ENCODE measurements at regions not wholly inside any gene's neighbourhood (a gene's known extent, or its start where the extent isn't known, plus 50 kb on each side); places are given as distances from the start of the nearest gene placed in this dataset.

- no peak overlapping the region for H2BK5ac ChIP-seq (ENCODE audit: low read length)
- H3K79me2 ChIP-seq (ENCODE audit: control insufficient read depth, insufficient read depth, low read length): no peaks in the 10 kb centered on the region
- no peaks in the 10 kb centered on the region for H3K4me1 ChIP-seq (ENCODE audit: control insufficient read depth, low read depth, low read length)
- no peak overlapping the region for H2BK120ac ChIP-seq (ENCODE audit: low read depth, low read length)
- H3K27ac ChIP-seq (ENCODE audit: low read depth, low read length): no peak overlapping the region
- no peak overlapping the region for H3K4ac ChIP-seq (ENCODE audit: low read depth, low read length)
- no peak overlapping the region for H2BK15ac ChIP-seq (replicated peaks; ENCODE audit: low read depth)
- no peak overlapping the region for H3K4me3 ChIP-seq (ENCODE audit: low read length)
- no peak overlapping the region for H4K8ac ChIP-seq (ENCODE audit: low read depth, low read length)
- DNase-seq: peak; percentile 45
- H3K9ac ChIP-seq (ENCODE audit: low read length): no peak overlapping the region
- no peak overlapping the region for H2AK5ac ChIP-seq (ENCODE audit: low read length)
- H3K56ac ChIP-seq (ENCODE audit: low read length): no peak overlapping the region
- H3K79me1 ChIP-seq (ENCODE audit: low read length): no peaks in the 10 kb centered on the region
- H3K27me3 ChIP-seq (ENCODE audit: insufficient read depth, low read length, poor library complexity): no peaks in the 10 kb centered on the region
- no peak overlapping the region for H4K5ac ChIP-seq (ENCODE audit: low read length)
- no peak overlapping the region for H3K23ac ChIP-seq (ENCODE audit: low read length)
- H3K4me2 ChIP-seq (ENCODE audit: low read length): no peak overlapping the region
- H3K36me3 ChIP-seq (ENCODE audit: control insufficient read depth, insufficient read depth, low read length): no peaks in the 10 kb centered on the region
- no peak overlapping the region for H3K18ac ChIP-seq (ENCODE audit: low read length)
These were observed 490.0 kb downstream of the TXNL1 start for GRCh38 chr18:56148373-56148772.

- H3K27me3 ChIP-seq (ENCODE audit: insufficient read depth, low read length, poor library complexity): no peaks in the 10 kb centered on the region
- H3K79me2 ChIP-seq (ENCODE audit: control insufficient read depth, insufficient read depth, low read length): no peaks in the 10 kb centered on the region
- no peak overlapping the region for H2BK15ac ChIP-seq (replicated peaks; ENCODE audit: low read depth)
- H3K4me1 ChIP-seq (ENCODE audit: control insufficient read depth, low read depth, low read length): no peaks in the 10 kb centered on the region
- H3K56ac ChIP-seq (ENCODE audit: low read length): no peak overlapping the region
- no peaks in the 10 kb centered on the region for H3K36me3 ChIP-seq (ENCODE audit: control insufficient read depth, insufficient read depth, low read length)
- no peaks in the 10 kb centered on the region for H3K79me1 ChIP-seq (ENCODE audit: low read length)
- no peak overlapping the region for H3K23ac ChIP-seq (ENCODE audit: low read length)
- no peak overlapping the region for H3K9ac ChIP-seq (ENCODE audit: low read length)
- H2AK5ac ChIP-seq (ENCODE audit: low read length): no peak overlapping the region
- no peak overlapping the region for H4K8ac ChIP-seq (ENCODE audit: low read depth, low read length)
- H3K4ac ChIP-seq (ENCODE audit: low read depth, low read length): no peak overlapping the region
- H4K5ac ChIP-seq (ENCODE audit: low read length): no peak overlapping the region
- no peak overlapping the region for H3K27ac ChIP-seq (ENCODE audit: low read depth, low read length)
- no peak overlapping the region for H3K4me3 ChIP-seq (ENCODE audit: low read length)
- no peak overlapping the region for H3K4me2 ChIP-seq (ENCODE audit: low read length)
- DNase-seq: no peak
- no peak overlapping the region for H3K18ac ChIP-seq (ENCODE audit: low read length)
- H2BK120ac ChIP-seq (ENCODE audit: low read depth, low read length): no peak overlapping the region
- H2BK5ac ChIP-seq (ENCODE audit: low read length): no peak overlapping the region
- WGBS (ENCODE audit: extremely low coverage, insufficient coverage, low lambda C conversion rate): no CpG with 5 or more reads among the region's 1 CpG
These were observed 491.8 kb downstream of the TXNL1 start for GRCh38 chr18:56146565-56146964.

- no peaks in the 10 kb centered on the region for H3K79me1 ChIP-seq (ENCODE audit: low read length)
- H3K36me3 ChIP-seq (ENCODE audit: control insufficient read depth, insufficient read depth, low read length): no peaks in the 10 kb centered on the region
- H2BK5ac ChIP-seq (ENCODE audit: low read length): no peak overlapping the region
- H3K18ac ChIP-seq (ENCODE audit: low read length): no peak overlapping the region
- H4K5ac ChIP-seq (ENCODE audit: low read length): no peak overlapping the region
- H3K4me1 ChIP-seq (ENCODE audit: control insufficient read depth, low read depth, low read length): no peaks in the 10 kb centered on the region
- H3K79me2 ChIP-seq (ENCODE audit: control insufficient read depth, insufficient read depth, low read length): no peaks in the 10 kb centered on the region
- H2AK5ac ChIP-seq (ENCODE audit: low read length): no peak overlapping the region
- no peak overlapping the region for H3K4ac ChIP-seq (ENCODE audit: low read depth, low read length)
- H2BK15ac ChIP-seq (replicated peaks; ENCODE audit: low read depth): no peak overlapping the region
- no peak overlapping the region for H3K4me2 ChIP-seq (ENCODE audit: low read length)
- H3K9ac ChIP-seq (ENCODE audit: low read length): no peak overlapping the region
- DNase-seq: no peak
- H2BK120ac ChIP-seq (ENCODE audit: low read depth, low read length): no peak overlapping the region
- no peak overlapping the region for H4K8ac ChIP-seq (ENCODE audit: low read depth, low read length)
- WGBS (ENCODE audit: extremely low coverage, insufficient coverage, low lambda C conversion rate): no CpG with 5 or more reads among the region's 2 CpGs
- H3K27me3 ChIP-seq (ENCODE audit: insufficient read depth, low read length, poor library complexity): no peaks in the 10 kb centered on the region
- H3K27ac ChIP-seq (ENCODE audit: low read depth, low read length): no peak overlapping the region
- no peak overlapping the region for H3K56ac ChIP-seq (ENCODE audit: low read length)
- H3K23ac ChIP-seq (ENCODE audit: low read length): no peak overlapping the region
- H3K4me3 ChIP-seq (ENCODE audit: low read length): no peak overlapping the region
These were observed 496.4 kb downstream of the TXNL1 start for GRCh38 chr18:56142001-56142400.

GRCh38 chr18:56139792-56140254 lies 498.6 kb downstream of the TXNL1 start:
- H2BK5ac ChIP-seq (ENCODE audit: low read length): no peak overlapping the region

GRCh38 chr18:56139372-56139771 lies 499.0 kb downstream of the TXNL1 start:
- Histone ChIP-seq H3K18ac (ENCODE audit: low read length) (no peak overlapping the region), H3K36me3 (ENCODE audit: control insufficient read depth, insufficient read depth, low read length) (no peaks in the 10 kb centered on the region), H3K27ac (ENCODE audit: low read depth, low read length) (no peak overlapping the region), H3K4me2 (ENCODE audit: low read length) (no peak overlapping the region), H2AK5ac (ENCODE audit: low read length) (no peak overlapping the region), H3K4ac (ENCODE audit: low read depth, low read length) (no peak overlapping the region), H3K4me3 (ENCODE audit: low read length) (no peak overlapping the region), H3K4me1 (ENCODE audit: control insufficient read depth, low read depth, low read length) (no peaks in the 10 kb centered on the region), H3K56ac (ENCODE audit: low read length) (no peak overlapping the region), H4K8ac (ENCODE audit: low read depth, low read length) (no peak overlapping the region), H3K79me1 (ENCODE audit: low read length) (no peaks in the 10 kb centered on the region), H2BK15ac (replicated peaks; ENCODE audit: low read depth) (no peak overlapping the region), H3K9ac (ENCODE audit: low read length) (no peak overlapping the region), H4K5ac (ENCODE audit: low read length) (no peak overlapping the region), H3K79me2 (ENCODE audit: control insufficient read depth, insufficient read depth, low read length) (no peaks in the 10 kb centered on the region), H2BK120ac (ENCODE audit: low read depth, low read length) (no peak overlapping the region), H3K27me3 (ENCODE audit: insufficient read depth, low read length, poor library complexity) (no peaks in the 10 kb centered on the region), H2BK5ac (ENCODE audit: low read length) (no peak overlapping the region), H3K23ac (ENCODE audit: low read length) (no peak overlapping the region)
- DNase-seq: no peak

More at GRCh38 chr18:56139792-56140254, 498.6 kb downstream of the TXNL1 start:
- H3K4me1 ChIP-seq (ENCODE audit: control insufficient read depth, low read depth, low read length): no peaks in the 10 kb centered on the region
- H3K36me3 ChIP-seq (ENCODE audit: control insufficient read depth, insufficient read depth, low read length): no peaks in the 10 kb centered on the region
- H4K8ac ChIP-seq (ENCODE audit: low read depth, low read length): no peak overlapping the region
- H3K27ac ChIP-seq (ENCODE audit: low read depth, low read length): no peak overlapping the region
- no peak overlapping the region for H3K56ac ChIP-seq (ENCODE audit: low read length)
- no peak overlapping the region for H2AK5ac ChIP-seq (ENCODE audit: low read length)
- no peak overlapping the region for H2BK120ac ChIP-seq (ENCODE audit: low read depth, low read length)
- WGBS (ENCODE audit: extremely low coverage, insufficient coverage, low lambda C conversion rate): no CpG with 5 or more reads among the region's 8 CpGs
- no peak overlapping the region for H3K23ac ChIP-seq (ENCODE audit: low read length)
- H2BK15ac ChIP-seq (replicated peaks; ENCODE audit: low read depth): no peak overlapping the region
- H3K79me2 ChIP-seq (ENCODE audit: control insufficient read depth, insufficient read depth, low read length): no peaks in the 10 kb centered on the region
- H3K4me3 ChIP-seq (ENCODE audit: low read length): no peak overlapping the region
- no peaks in the 10 kb centered on the region for H3K79me1 ChIP-seq (ENCODE audit: low read length)
- DNase-seq: no peak
- no peaks in the 10 kb centered on the region for H3K27me3 ChIP-seq (ENCODE audit: insufficient read depth, low read length, poor library complexity)
- H3K18ac ChIP-seq (ENCODE audit: low read length): no peak overlapping the region
- H3K4me2 ChIP-seq (ENCODE audit: low read length): no peak overlapping the region
- no peak overlapping the region for H3K9ac ChIP-seq (ENCODE audit: low read length)
- no peak overlapping the region for H3K4ac ChIP-seq (ENCODE audit: low read depth, low read length)
- no peak overlapping the region for H4K5ac ChIP-seq (ENCODE audit: low read length)

GRCh38 chr18:56136105-56136504 lies 502.3 kb downstream of the TXNL1 start:
- Histone ChIP-seq H3K27me3 (ENCODE audit: insufficient read depth, low read length, poor library complexity) (no peaks in the 10 kb centered on the region), H2AK5ac (ENCODE audit: low read length) (no peak overlapping the region), H3K4me3 (ENCODE audit: low read length) (no peak overlapping the region), H2BK120ac (ENCODE audit: low read depth, low read length) (no peak overlapping the region), H3K9ac (ENCODE audit: low read length) (no peak overlapping the region), H3K4me2 (ENCODE audit: low read length) (no peak overlapping the region), H3K27ac (ENCODE audit: low read depth, low read length) (no peak overlapping the region), H3K56ac (ENCODE audit: low read length) (no peak overlapping the region), H3K4me1 (ENCODE audit: control insufficient read depth, low read depth, low read length) (no peaks in the 10 kb centered on the region), H3K18ac (ENCODE audit: low read length) (no peak overlapping the region), H3K36me3 (ENCODE audit: control insufficient read depth, insufficient read depth, low read length) (no peaks in the 10 kb centered on the region), H3K4ac (ENCODE audit: low read depth, low read length) (no peak overlapping the region), H3K79me1 (ENCODE audit: low read length) (no peaks in the 10 kb centered on the region), H2BK5ac (ENCODE audit: low read length) (no peak overlapping the region), H4K5ac (ENCODE audit: low read length) (no peak overlapping the region), H4K8ac (ENCODE audit: low read depth, low read length) (no peak overlapping the region), H2BK15ac (replicated peaks; ENCODE audit: low read depth) (no peak overlapping the region), H3K23ac (ENCODE audit: low read length) (no peak overlapping the region), H3K79me2 (ENCODE audit: control insufficient read depth, insufficient read depth, low read length) (no peaks in the 10 kb centered on the region)
- WGBS (ENCODE audit: extremely low coverage, insufficient coverage, low lambda C conversion rate): no CpG with 5 or more reads among the region's 2 CpGs
- no peak for DNase-seq
